Hypothalamus (tissue), 51 donors: ENCODE measurements at regions not wholly inside any gene's neighbourhood (a gene's known extent, or its start where the extent isn't known, plus 50 kb on each side); places are given as distances from the start of the nearest gene placed in this dataset.
A peak's percentile ranks its signal among the peaks of the same experiment; 100 is the strongest.

ENCODE experiments used
- DNase-seq, 51 donors: peaks; one replicate each; lab custom pipeline; 2025; lab: John Stamatoyannopoulos, UW

DNA sequence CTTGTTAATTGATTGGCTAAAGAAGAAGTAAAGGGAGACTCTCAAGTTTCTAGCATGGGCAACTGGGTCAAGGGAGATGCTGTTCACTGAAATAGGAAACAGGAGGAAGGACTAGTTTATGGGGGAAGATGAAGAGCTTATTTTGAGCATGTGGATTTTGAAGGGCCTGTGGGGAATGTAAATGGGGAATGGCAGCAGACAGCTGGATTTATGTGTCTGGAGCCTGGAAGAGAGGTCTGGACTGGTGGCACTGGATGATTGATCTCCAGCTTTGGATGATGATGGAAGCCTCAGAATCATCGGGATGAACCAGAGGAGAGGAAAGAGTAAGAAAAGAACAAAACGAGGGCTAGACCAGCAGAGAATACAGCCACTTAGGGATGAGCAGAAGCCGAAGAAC lies 54.9 kb upstream of the ENAH start:
- no peak for DNase-seq

DNA sequence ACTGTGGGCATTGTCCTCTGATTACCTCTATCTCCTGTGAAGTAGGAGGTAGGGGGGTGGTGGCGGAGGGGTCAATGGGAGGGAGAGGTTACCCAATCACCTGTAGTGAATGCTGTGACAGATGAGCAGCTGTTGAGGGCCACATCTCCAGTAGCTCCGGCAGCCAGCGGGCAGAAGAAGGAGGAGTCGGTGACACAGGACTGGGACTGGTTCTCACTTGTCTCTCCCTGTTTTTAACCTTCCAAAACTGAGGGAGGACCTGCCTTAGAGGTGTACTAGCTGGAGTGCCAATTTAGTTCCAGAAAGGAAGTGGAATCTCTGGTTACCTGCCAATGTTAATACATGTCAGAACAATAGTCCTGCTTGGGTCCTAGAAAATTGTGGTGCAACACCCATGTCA lies 56.2 kb upstream of the ENAH start:
- no peak for DNase-seq

- DNase-seq, result peak in 2 of 51 donors; percentile 17 to 19
Observed at GRCh38 chr1:225710804-225711203, 57.9 kb upstream of the ENAH start.

DNA sequence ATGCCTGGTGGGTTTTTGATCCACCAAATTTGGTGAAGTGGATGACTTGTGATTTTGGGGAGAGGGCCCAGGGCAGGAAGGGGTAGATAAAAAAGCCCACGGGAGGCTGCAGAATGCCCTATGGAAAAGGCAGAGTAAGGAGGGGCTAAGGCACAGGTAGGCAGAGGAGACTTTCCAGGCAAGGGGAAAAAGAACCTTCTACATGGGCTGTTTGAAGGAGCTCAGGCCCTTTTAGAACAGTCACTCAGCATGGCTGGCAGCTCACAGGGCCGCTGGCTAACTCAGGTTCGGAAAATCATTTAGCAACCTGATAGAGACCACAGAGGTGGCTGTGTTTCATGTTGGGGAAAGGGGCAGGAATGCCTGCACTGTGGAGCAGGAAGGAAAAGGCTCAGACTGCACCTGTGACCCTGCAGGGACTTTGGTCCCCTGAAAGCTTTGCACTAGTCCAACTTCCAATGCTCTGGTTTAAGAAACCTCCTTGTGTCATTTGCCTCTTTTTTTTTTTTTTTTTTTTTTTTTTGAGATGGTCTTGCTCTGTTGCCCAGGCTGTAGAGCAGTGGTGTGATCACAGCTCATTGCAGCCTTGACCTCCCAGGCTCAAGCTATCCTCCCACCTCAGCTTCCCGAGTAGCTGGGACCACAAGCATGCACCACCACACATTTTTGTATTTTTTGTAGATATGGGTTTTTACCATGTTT lies 58.5 kb upstream of the ENAH start:
- DNase-seq, result no peak

GRCh38 chr1:225712391-225712790 lies 59.5 kb upstream of the ENAH start:
- DNase-seq, result no peak

GRCh38 chr1:225713281-225713680 lies 60.4 kb upstream of the ENAH start:
- no peak for DNase-seq

GRCh38 chr1:225720937-225721336 lies 56.7 kb upstream of the SRP9 start:
- DNase-seq, result no peak

- DNase-seq, result no peak
Observed at GRCh38 chr1:225724251-225724650, 53.4 kb upstream of the SRP9 start.
